ENCODE measurements at regions not wholly inside any gene's neighbourhood (a gene's known extent, or its start where the extent isn't known, plus 50 kb on each side); places are given as distances from the start of the nearest gene placed in this dataset.

- TF ChIP-seq EZH2 (IDR thresholded peaks at IDR 0.05; ENCODE audit: borderline replicate concordance, low read length) (no peak), CTCF (conservative IDR thresholded peaks at IDR 0.05 in 1 of 2, IDR thresholded peaks at IDR 0.05 in 1 of 2; ENCODE audit: extremely low read depth in 1 of 2, insufficient read depth in 1 of 2, low read depth in 1 of 2, low read length in 2 of 2) (no peak)
These were observed 86.2 kb upstream of the HS3ST1 start for GRCh38 chr4:11514779-11515419.
